ENCODE measurements at regions not wholly inside any gene's neighbourhood (a gene's known extent, or its start where the extent isn't known, plus 50 kb on each side); places are given as distances from the start of the nearest gene placed in this dataset.

GRCh38 chr10:6928586-6928985 is 348.5 kb upstream of the PRKCQ start:
- no peak overlapping the region for H2AFZ ChIP-seq (ENCODE audit: low read length)
- POLR2A ChIA-PET (ENCODE audit: unreplicated experiment), result no interaction called here
- BruUV-seq (replicated peaks), result no TSS peak
- H3K36me3 ChIP-seq (ENCODE audit: low read depth, low read length), result no peaks in the 10 kb centered on the region
- ATAC-seq (no peak), DNase-seq (no peak)
- no peak overlapping the region for H3K4me3 ChIP-seq (ENCODE audit: low read length)
- no peaks in the 10 kb centered on the region for H3K4me1 ChIP-seq (ENCODE audit: insufficient read depth, low read length)
- no peak for TF ChIP-seq EZH2 (IDR thresholded peaks at IDR 0.05; ENCODE audit: low read length, unreplicated experiment)
- TF ChIP-seq CTCF (conservative IDR thresholded peaks at IDR 0.05; ENCODE audit: low read depth, low read length), result no peak
- no peak for TF ChIP-seq EZH2phosphoT487 (IDR thresholded peaks at IDR 0.05; ENCODE audit: borderline replicate concordance, low read length)
- no peaks in the 10 kb centered on the region for H3K9me3 ChIP-seq (ENCODE audit: low read length)
- no peak overlapping the region for H3K9ac ChIP-seq (ENCODE audit: low read length)
- no peaks in the 10 kb centered on the region for H4K20me1 ChIP-seq (ENCODE audit: low read length)
- intact Hi-C loops (cut with micrococcal nuclease), result no loop called here
- H3K4me2 ChIP-seq (ENCODE audit: low read length), result no peak overlapping the region
- no peaks in the 10 kb centered on the region for H3K79me2 ChIP-seq (ENCODE audit: low read length)
- CTCF ChIA-PET, result no interaction called here
- H3K9me2 ChIP-seq (replicated peaks; ENCODE audit: low read length), result no peaks in the 10 kb centered on the region
- peaks cover 5% of the 10 kb centered on the region; the same call in 1 of the 2 replicates for H3K27me3 ChIP-seq (ENCODE audit: low read length)
- no peak overlapping the region for H3K27ac ChIP-seq (ENCODE audit: low read length)
- no peaks in the 10 kb centered on the region for H3F3A ChIP-seq (ENCODE audit: low read length, unreplicated experiment)

DNA sequence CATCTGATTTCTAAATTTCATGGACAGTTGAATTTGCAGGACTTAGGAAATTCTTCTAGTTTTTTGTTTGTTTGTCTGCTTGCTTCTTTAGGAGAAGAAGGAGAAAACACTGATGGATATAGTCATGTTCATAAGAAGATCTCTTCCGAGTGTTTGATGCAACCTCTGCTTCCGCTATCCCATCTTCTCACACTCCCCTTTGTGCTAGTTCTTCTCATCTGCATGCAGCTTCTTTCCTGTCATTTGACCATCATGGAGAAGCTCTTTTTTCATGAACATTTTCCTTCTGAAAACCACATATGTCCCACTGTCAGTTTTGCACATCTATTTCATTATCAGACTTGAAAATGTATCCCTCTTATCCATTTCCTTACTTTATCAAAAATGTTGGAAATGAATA is 346.9 kb upstream of the PRKCQ start:
- ATAC-seq (no peak), DNase-seq (no peak)
- Histone ChIP-seq H3K4me1 (ENCODE audit: insufficient read depth, low read length) (no peaks in the 10 kb centered on the region), H4K20me1 (ENCODE audit: low read length) (no peaks in the 10 kb centered on the region), H3K4me2 (ENCODE audit: low read length) (no peak overlapping the region), H3F3A (ENCODE audit: low read length, unreplicated experiment) (no peaks in the 10 kb centered on the region), H2AFZ (ENCODE audit: low read length) (no peak overlapping the region), H3K9me3 (ENCODE audit: low read length) (no peaks in the 10 kb centered on the region), H3K27ac (ENCODE audit: low read length) (no peak overlapping the region), H3K27me3 (ENCODE audit: low read length) (peaks cover 5% of the 10 kb centered on the region; the same call in 1 of the 2 replicates), H3K4me3 (ENCODE audit: low read length) (no peak overlapping the region), H3K9ac (ENCODE audit: low read length) (no peak overlapping the region), H3K9me2 (replicated peaks; ENCODE audit: low read length) (no peaks in the 10 kb centered on the region), H3K79me2 (ENCODE audit: low read length) (no peaks in the 10 kb centered on the region), H3K36me3 (ENCODE audit: low read depth, low read length) (no peaks in the 10 kb centered on the region)
- no TSS peak for BruUV-seq (replicated peaks)
- ChIA-PET POLR2A (ENCODE audit: unreplicated experiment) (no interaction called here), CTCF (no interaction called here)
- TF ChIP-seq EZH2phosphoT487 (IDR thresholded peaks at IDR 0.05; ENCODE audit: borderline replicate concordance, low read length) (no peak), CTCF (conservative IDR thresholded peaks at IDR 0.05; ENCODE audit: low read depth, low read length) (no peak), EZH2 (IDR thresholded peaks at IDR 0.05; ENCODE audit: low read length, unreplicated experiment) (no peak)
- intact Hi-C loops (cut with micrococcal nuclease), result no loop called here

DNA sequence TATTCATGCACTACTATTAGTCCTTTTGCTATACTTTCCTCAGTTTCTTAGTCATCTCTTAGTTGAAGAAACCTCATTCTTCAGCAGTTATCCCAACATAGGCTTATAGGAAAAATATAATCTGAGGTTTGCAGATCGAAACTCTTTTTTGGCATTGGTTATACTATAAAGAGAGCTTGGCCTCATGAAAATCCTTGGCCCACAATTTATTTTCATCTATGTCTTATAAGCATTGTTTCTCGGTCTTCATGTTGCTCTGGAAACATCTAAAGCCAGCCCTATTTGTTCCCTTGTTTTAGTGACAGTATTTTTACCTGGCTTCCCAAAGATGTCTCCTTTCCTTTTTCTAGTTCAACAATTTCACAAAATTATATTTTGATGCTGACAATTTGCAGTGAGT is 345.1 kb upstream of the PRKCQ start:
- no peaks in the 10 kb centered on the region for H3K36me3 ChIP-seq (ENCODE audit: low read depth, low read length)
- H3K9ac ChIP-seq (ENCODE audit: low read length), result no peak overlapping the region
- peaks cover 5% of the 10 kb centered on the region; the same call in 1 of the 2 replicates for H3K27me3 ChIP-seq (ENCODE audit: low read length)
- TF ChIP-seq CTCF (conservative IDR thresholded peaks at IDR 0.05; ENCODE audit: low read depth, low read length), result no peak
- TF ChIP-seq EZH2 (IDR thresholded peaks at IDR 0.05; ENCODE audit: low read length, unreplicated experiment), result no peak
- no peak for TF ChIP-seq EZH2phosphoT487 (IDR thresholded peaks at IDR 0.05; ENCODE audit: borderline replicate concordance, low read length)
- DNase-seq (no peak), ATAC-seq (no peak)
- intact Hi-C loops (cut with micrococcal nuclease), result no loop called here
- CTCF ChIA-PET, result no interaction called here
- H3K4me1 ChIP-seq (ENCODE audit: insufficient read depth, low read length), result no peaks in the 10 kb centered on the region
- POLR2A ChIA-PET (ENCODE audit: unreplicated experiment), result no interaction called here
- H2AFZ ChIP-seq (ENCODE audit: low read length), result no peak overlapping the region
- H3K4me3 ChIP-seq (ENCODE audit: low read length), result no peak overlapping the region
- H3K27ac ChIP-seq (ENCODE audit: low read length), result no peak overlapping the region
- BruUV-seq (replicated peaks), result no TSS peak
- no peaks in the 10 kb centered on the region for H3F3A ChIP-seq (ENCODE audit: low read length, unreplicated experiment)
- H3K79me2 ChIP-seq (ENCODE audit: low read length), result no peaks in the 10 kb centered on the region
- H3K9me2 ChIP-seq (replicated peaks; ENCODE audit: low read length), result no peaks in the 10 kb centered on the region
- H3K9me3 ChIP-seq (ENCODE audit: low read length), result no peaks in the 10 kb centered on the region
- no peaks in the 10 kb centered on the region for H4K20me1 ChIP-seq (ENCODE audit: low read length)
- H3K4me2 ChIP-seq (ENCODE audit: low read length), result no peak overlapping the region
